DND-41 (cell line): ENCODE measurements at regions not wholly inside any gene's neighbourhood (a gene's known extent, or its start where the extent isn't known, plus 50 kb on each side); places are given as distances from the start of the nearest gene placed in this dataset.

Experiments
- ATAC-seq: fragments of 200-7000 bp; cut with Tn5 transposase; 3 replicates; pipeline ENCODE4 v1.9.1; 2021; ENCODE audit warnings: low read depth; ENCODE audit not compliant: insufficient read depth
- DNase-seq: peaks from one replicate; pipeline ENCODE4 v3.0.0-alpha.2; 2020
- H2AFZ ChIP-seq: 2 replicates; pipeline ENCODE4 v1.6.0; 2012; ENCODE audit warnings: low read depth, low read length
- H3K27ac ChIP-seq: 2 replicates; pipeline ENCODE4 v1.5.1; 2012; ENCODE audit warnings: low read length, inconsistent platforms
- H3K27me3 ChIP-seq: fragments of 200-600 bp; sonication (generic); 2 replicates; pipeline ENCODE4 v1.6.0; 2012; ENCODE audit warnings: low read length, mild to moderate bottlenecking, inconsistent platforms; ENCODE audit not compliant: insufficient read depth, poor library complexity
- H3K36me3 ChIP-seq: 2 replicates; pipeline ENCODE4 v1.5.1; 2012; ENCODE audit warnings: low read length, inconsistent platforms; ENCODE audit not compliant: insufficient read depth
- H3K4me1 ChIP-seq: 2 replicates; pipeline ENCODE4 v1.5.1; 2012; ENCODE audit warnings: mild to moderate bottlenecking, low read length; ENCODE audit not compliant: insufficient read depth
- H3K4me2 ChIP-seq: 2 replicates; pipeline ENCODE4 v1.6.0; 2012; ENCODE audit warnings: mild to moderate bottlenecking, moderate library complexity, low read length, inconsistent platforms; ENCODE audit not compliant: insufficient read depth
- H3K4me3 ChIP-seq, 2 experiments: fragments of 200-600 bp in 1 of 2; shearing (Covaris generic) in 1 of 2; 2 replicates each; pipeline ENCODE4 v1.5.1; 2012 to 2016; ENCODE audit warnings: inconsistent platforms in 2 of 2, low read length in 2 of 2, mild to moderate bottlenecking in 2 of 2, low read depth in 1 of 2, moderate library complexity in 1 of 2
- H3K79me2 ChIP-seq: 2 replicates; pipeline ENCODE4 v1.6.0; 2012; ENCODE audit warnings: low read length, inconsistent platforms; ENCODE audit not compliant: insufficient read depth
- H3K9ac ChIP-seq: 2 replicates; pipeline ENCODE4 v1.6.0; 2012; ENCODE audit warnings: low read depth, mild to moderate bottlenecking, inconsistent platforms, low read length, moderate library complexity
- H3K9me3 ChIP-seq: 2 replicates; pipeline ENCODE4 v1.5.1; 2012; ENCODE audit warnings: low read length, moderate library complexity, mild to moderate bottlenecking, inconsistent platforms; ENCODE audit not compliant: insufficient read depth, severe bottlenecking
- H4K20me1 ChIP-seq: 2 replicates; pipeline ENCODE4 v1.6.0; 2012; ENCODE audit warnings: low read length; ENCODE audit not compliant: insufficient read depth
- EZH2 ChIP-seq: IDR thresholded peaks from 3 replicates; pipeline ENCODE4 v1.6.1; 2012; ENCODE audit warnings: borderline replicate concordance, low read depth, mild to moderate bottlenecking, moderate library complexity, low read length, inconsistent platforms; ENCODE audit not compliant: severe bottlenecking
- TF ChIP-seq, protein P1 (sequence below): IDR thresholded peaks from 2 replicates; pipeline ENCODE4 v1.5.1; 2012; ENCODE audit warnings: borderline replicate concordance, low read length, moderate library complexity, mild to moderate bottlenecking; ENCODE audit not compliant: poor library complexity, severe bottlenecking; ENCODE audit errors: extremely low read depth

DNA sequence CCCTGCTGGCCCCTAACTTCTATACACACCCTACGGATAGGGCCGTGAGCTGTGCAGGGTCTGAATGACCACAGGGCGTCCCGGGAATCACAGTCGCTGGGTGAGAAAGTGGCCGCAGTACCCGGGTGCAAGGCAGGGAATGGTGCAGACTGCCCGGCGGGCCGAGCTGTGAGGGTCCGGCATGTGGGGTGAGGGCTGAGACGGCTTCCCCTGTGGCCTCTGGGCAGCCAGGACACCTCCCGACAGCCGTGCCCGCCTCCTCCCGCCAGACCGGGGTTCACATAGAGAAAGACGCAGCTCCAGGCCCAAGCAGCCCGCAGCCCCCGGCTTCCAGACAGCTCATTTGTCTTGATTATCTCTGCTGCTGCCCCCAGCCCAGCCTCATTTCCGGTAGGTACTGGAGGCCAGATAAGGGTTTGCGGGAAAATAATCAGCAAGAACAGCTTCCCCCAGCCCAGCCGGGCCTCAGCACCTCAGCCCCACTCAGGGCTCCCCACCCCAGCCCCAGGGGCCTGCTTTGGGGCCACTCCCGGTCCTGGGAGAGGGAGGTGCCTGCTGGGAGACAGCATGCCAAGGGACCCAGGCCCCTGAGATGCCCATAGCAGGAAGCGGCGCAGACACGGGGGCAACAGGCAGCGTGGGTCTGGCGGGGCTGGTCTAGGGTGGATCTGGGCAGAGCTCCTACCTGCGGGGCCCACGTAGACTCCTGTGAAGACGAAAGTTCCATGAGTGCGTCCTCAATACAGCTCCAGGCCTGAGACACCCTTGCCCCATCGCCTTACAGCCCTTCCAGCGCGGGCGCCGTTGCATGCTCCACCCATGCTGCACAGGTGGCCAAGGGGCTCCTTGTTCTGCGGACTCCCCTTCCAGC is 123.1 kb downstream of the BRD1 start:
- Histone ChIP-seq H2AFZ (no peak overlapping the region), H3K27me3 (no peaks in the 10 kb centered on the region), H3K9me3 (peaks cover 10% of the 10 kb centered on the region), H3K36me3 (no peaks in the 10 kb centered on the region), H3K79me2 (no peaks in the 10 kb centered on the region), H3K4me1 (no peaks in the 10 kb centered on the region), H3K4me3 (no peak overlapping the region), H4K20me1 (no peaks in the 10 kb centered on the region), H3K4me2 (no peak overlapping the region), H3K27ac (no peak overlapping the region), H3K9ac (no peak overlapping the region)
- DNase-seq (no peak), ATAC-seq (no peak)
- TF ChIP-seq, protein P1, sequence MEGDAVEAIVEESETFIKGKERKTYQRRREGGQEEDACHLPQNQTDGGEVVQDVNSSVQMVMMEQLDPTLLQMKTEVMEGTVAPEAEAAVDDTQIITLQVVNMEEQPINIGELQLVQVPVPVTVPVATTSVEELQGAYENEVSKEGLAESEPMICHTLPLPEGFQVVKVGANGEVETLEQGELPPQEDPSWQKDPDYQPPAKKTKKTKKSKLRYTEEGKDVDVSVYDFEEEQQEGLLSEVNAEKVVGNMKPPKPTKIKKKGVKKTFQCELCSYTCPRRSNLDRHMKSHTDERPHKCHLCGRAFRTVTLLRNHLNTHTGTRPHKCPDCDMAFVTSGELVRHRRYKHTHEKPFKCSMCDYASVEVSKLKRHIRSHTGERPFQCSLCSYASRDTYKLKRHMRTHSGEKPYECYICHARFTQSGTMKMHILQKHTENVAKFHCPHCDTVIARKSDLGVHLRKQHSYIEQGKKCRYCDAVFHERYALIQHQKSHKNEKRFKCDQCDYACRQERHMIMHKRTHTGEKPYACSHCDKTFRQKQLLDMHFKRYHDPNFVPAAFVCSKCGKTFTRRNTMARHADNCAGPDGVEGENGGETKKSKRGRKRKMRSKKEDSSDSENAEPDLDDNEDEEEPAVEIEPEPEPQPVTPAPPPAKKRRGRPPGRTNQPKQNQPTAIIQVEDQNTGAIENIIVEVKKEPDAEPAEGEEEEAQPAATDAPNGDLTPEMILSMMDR = no peak

DNA sequence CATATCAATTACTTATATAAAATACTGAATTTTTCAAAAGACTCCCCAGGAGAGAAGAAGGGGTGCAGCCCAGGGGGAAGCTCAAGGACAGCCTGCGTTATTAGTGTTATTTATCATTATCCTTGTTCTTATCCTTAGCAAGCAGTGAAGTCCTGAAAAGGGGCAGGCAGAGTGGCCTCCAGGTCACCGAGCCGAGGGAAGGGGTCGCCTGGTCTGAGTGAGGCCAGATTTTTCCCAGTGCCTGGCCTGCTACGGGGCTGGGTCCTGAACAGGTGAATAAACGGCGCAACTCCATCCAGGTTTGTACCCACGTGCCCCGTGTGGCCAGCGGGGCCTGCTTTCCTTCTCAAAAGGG is 123.7 kb downstream of the BRD1 start:
- ATAC-seq = no peak
- no peaks in the 10 kb centered on the region for H4K20me1 ChIP-seq
- TF ChIP-seq EZH2 = no peak
- TF ChIP-seq, protein P1 = no peak
- no peak overlapping the region for H2AFZ ChIP-seq
- no peak overlapping the region for H3K27ac ChIP-seq
- H3K4me3 ChIP-seq = no peak overlapping the region
- peaks cover 10% of the 10 kb centered on the region for H3K9me3 ChIP-seq
- H3K9ac ChIP-seq = no peak overlapping the region
- H3K4me1 ChIP-seq = no peaks in the 10 kb centered on the region
- H3K36me3 ChIP-seq = no peaks in the 10 kb centered on the region
- no peak overlapping the region for H3K4me2 ChIP-seq
- no peaks in the 10 kb centered on the region for H3K79me2 ChIP-seq
- no peak for DNase-seq
- H3K27me3 ChIP-seq = no peaks in the 10 kb centered on the region

DNA sequence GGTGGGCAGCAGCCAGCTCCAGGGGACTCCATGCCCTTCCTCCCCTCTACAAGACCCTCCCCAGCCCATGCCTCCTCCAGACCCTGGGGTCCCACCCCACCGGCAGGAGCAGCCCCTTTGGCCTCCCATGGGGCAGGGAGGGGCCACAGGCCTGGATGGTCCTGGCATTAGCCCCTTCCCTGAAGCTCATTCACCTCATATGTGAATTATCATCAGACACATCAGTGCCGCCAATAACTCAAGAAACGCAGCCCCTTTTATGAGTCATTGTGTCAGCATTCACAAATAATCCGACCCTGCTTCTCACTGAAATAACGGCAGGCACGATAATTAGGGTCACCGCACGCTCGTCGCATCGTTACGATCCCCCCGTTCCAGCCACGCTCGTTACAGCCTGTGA is 124.2 kb downstream of the BRD1 start:
- Histone ChIP-seq H3K4me2 (no peak overlapping the region), H3K27me3 (no peaks in the 10 kb centered on the region), H3K9ac (no peak overlapping the region), H3K36me3 (no peaks in the 10 kb centered on the region), H4K20me1 (no peaks in the 10 kb centered on the region), H3K4me3 (no peak overlapping the region), H3K4me1 (no peaks in the 10 kb centered on the region), H3K27ac (no peak overlapping the region), H3K79me2 (no peaks in the 10 kb centered on the region), H3K9me3 (peaks cover 10% of the 10 kb centered on the region), H2AFZ (no peak overlapping the region)
- no peak for TF ChIP-seq EZH2
- TF ChIP-seq, protein P1 = no peak
- DNase-seq (no peak), ATAC-seq (no peak)
